HG03565 (cell line): ENCODE measurements at regions not wholly inside any gene's neighbourhood (a gene's known extent, or its start where the extent isn't known, plus 50 kb on each side); places are given as distances from the start of the nearest gene placed in this dataset.
"Not testable (repeated sequence)": the region's sequence is repeated elsewhere in the genome, so short reads cannot be mapped to it uniquely, and the experiment has no call there.

ENCODE experiments used
- ATAC-seq: cut with Tn5 transposase; IDR thresholded peaks from one replicate; pipeline ENCODE4 v1.9.1; 2021; ENCODE audit warnings: mild to moderate bottlenecking, moderate library complexity; ENCODE audit not compliant: unreplicated experiment

- ATAC-seq = no peak
These were observed 433.3 kb downstream of the TOX3 start for GRCh38 chr16:52113533-52114183.

- ATAC-seq = not testable (repeated sequence)
These were observed 441.9 kb downstream of the TOX3 start for GRCh38 chr16:52104993-52105392.

GRCh38 chr16:52103791-52104190 lies 443.2 kb downstream of the TOX3 start:
- no peak for ATAC-seq

- no peak for ATAC-seq
These were observed 445.7 kb downstream of the TOX3 start for GRCh38 chr16:52101246-52101645.

GRCh38 chr16:52099382-52099781 lies 447.6 kb downstream of the TOX3 start:
- no peak for ATAC-seq

- ATAC-seq = no peak
These were observed 451.5 kb downstream of the TOX3 start for GRCh38 chr16:52095471-52095870.

- no peak for ATAC-seq
These were observed 454.8 kb downstream of the TOX3 start for GRCh38 chr16:52092126-52092525.

GRCh38 chr16:52090080-52090479 lies 456.9 kb downstream of the TOX3 start:
- no peak for ATAC-seq

GRCh38 chr16:52089476-52089875 lies 457.5 kb downstream of the TOX3 start:
- no peak for ATAC-seq

- no peak for ATAC-seq
These were observed 460.0 kb downstream of the TOX3 start for GRCh38 chr16:52086901-52087300.

GRCh38 chr16:52078716-52079655 lies 468.0 kb downstream of the TOX3 start:
- no peak for ATAC-seq

GRCh38 chr16:52077607-52078006 lies 469.3 kb downstream of the TOX3 start:
- no peak for ATAC-seq

- ATAC-seq = no peak
These were observed 470.1 kb downstream of the TOX3 start for GRCh38 chr16:52076801-52077201.

- ATAC-seq = no peak
These were observed 470.6 kb downstream of the TOX3 start for GRCh38 chr16:52076332-52076731.

- no peak for ATAC-seq
These were observed 472.8 kb downstream of the TOX3 start for GRCh38 chr16:52074133-52074532.

GRCh38 chr16:52073024-52073423 lies 473.9 kb downstream of the TOX3 start:
- no peak for ATAC-seq

GRCh38 chr16:52071101-52071500 lies 475.8 kb downstream of the TOX3 start:
- ATAC-seq = no peak

GRCh38 chr16:52070341-52071057 lies 476.4 kb downstream of the TOX3 start:
- ATAC-seq = no peak

- ATAC-seq = no peak
These were observed 477.1 kb downstream of the TOX3 start for GRCh38 chr16:52069866-52070265.

GRCh38 chr16:52068447-52069074 lies 478.4 kb downstream of the TOX3 start:
- ATAC-seq = no peak

GRCh38 chr16:52066962-52067361 lies 480.0 kb downstream of the TOX3 start:
- no peak for ATAC-seq
